Suprapubic skin (tissue), 3 donors: ENCODE measurements at regions not wholly inside any gene's neighbourhood (a gene's known extent, or its start where the extent isn't known, plus 50 kb on each side); places are given as distances from the start of the nearest gene placed in this dataset.

ENCODE experiments used
- CTCF ChIP-seq, 2 donors: fragments of 200-600 bp in 1 of 2; fragments of 450-650 bp in 1 of 2; sonication (generic) in 1 of 2; IDR thresholded peaks; one replicate each; pipeline ENCODE4 v1.5.1; 2016 to 2019; ENCODE audit warnings: antibody characterized with exemption in 2 of 2, mild to moderate bottlenecking in 1 of 2, moderate library complexity in 1 of 2
- POLR2A ChIP-seq, 2 donors: fragments of 450-650 bp; IDR thresholded peaks; one replicate each; pipeline ENCODE4 v1.6.1; 2017; ENCODE audit warnings: antibody characterized with exemption in 2 of 2, mild to moderate bottlenecking in 2 of 2, moderate library complexity in 2 of 2

- TF ChIP-seq POLR2A (IDR thresholded peaks at IDR 0.05) (no peak), CTCF (IDR thresholded peaks at IDR 0.05) (no peak)
Measured at GRCh38 chr1:185404907-185405568, 88.0 kb upstream of the IVNS1ABP start.
